ENCODE measurements at regions not wholly inside any gene's neighbourhood (a gene's known extent, or its start where the extent isn't known, plus 50 kb on each side); places are given as distances from the start of the nearest gene placed in this dataset.

GRCh38 chr22:49437356-49437755 lies 390.3 kb downstream of the BRD1 start:
- DNase-seq (ENCODE audit: low read depth in 2 of 2): no peak

- no peak for DNase-seq (ENCODE audit: low read depth in 2 of 2)
Observed at GRCh38 chr22:49436056-49436455, 391.6 kb downstream of the BRD1 start.

- no peak for DNase-seq (ENCODE audit: low read depth in 2 of 2)
Observed at GRCh38 chr22:49435596-49435995, 392.1 kb downstream of the BRD1 start.

GRCh38 chr22:49433717-49434611 lies 393.7 kb downstream of the BRD1 start:
- no peak for DNase-seq (ENCODE audit: low read depth in 2 of 2)

GRCh38 chr22:49432897-49433443 lies 394.7 kb downstream of the BRD1 start:
- no peak for DNase-seq (ENCODE audit: low read depth in 2 of 2)

- DNase-seq (ENCODE audit: low read depth in 2 of 2): no peak
Observed at GRCh38 chr22:49432211-49432896, 395.3 kb downstream of the BRD1 start.

GRCh38 chr22:49431551-49431950 lies 396.1 kb downstream of the BRD1 start:
- DNase-seq (ENCODE audit: low read depth in 2 of 2): no peak

GRCh38 chr22:49429066-49429465 lies 398.6 kb downstream of the BRD1 start:
- no peak for DNase-seq (ENCODE audit: low read depth in 2 of 2)

GRCh38 chr22:49427941-49428340 lies 399.7 kb downstream of the BRD1 start:
- no peak for DNase-seq (ENCODE audit: low read depth in 2 of 2)

- DNase-seq (ENCODE audit: low read depth in 2 of 2): no peak
Observed at GRCh38 chr22:49427341-49427740, 400.3 kb downstream of the BRD1 start.

- no peak for DNase-seq (ENCODE audit: low read depth in 2 of 2)
Observed at GRCh38 chr22:49426618-49427266, 400.9 kb downstream of the BRD1 start.

- no peak for DNase-seq (ENCODE audit: low read depth in 2 of 2)
Observed at GRCh38 chr22:49426098-49426497, 401.6 kb downstream of the BRD1 start.

GRCh38 chr22:49425356-49425755 lies 402.3 kb downstream of the BRD1 start:
- DNase-seq (ENCODE audit: low read depth in 2 of 2): no peak

- no peak for DNase-seq (ENCODE audit: low read depth in 2 of 2)
Observed at GRCh38 chr22:49424893-49425270, 402.8 kb downstream of the BRD1 start.

- DNase-seq (ENCODE audit: low read depth in 2 of 2): no peak
Observed at GRCh38 chr22:49423125-49423650, 404.5 kb downstream of the BRD1 start.

- DNase-seq (ENCODE audit: low read depth in 2 of 2): no peak
Observed at GRCh38 chr22:49422701-49423100, 405.0 kb downstream of the BRD1 start.

- DNase-seq (ENCODE audit: low read depth in 2 of 2): no peak
Observed at GRCh38 chr22:49420651-49421050, 407.0 kb downstream of the BRD1 start.

- no peak for DNase-seq (ENCODE audit: low read depth in 2 of 2)
Observed at GRCh38 chr22:49419661-49420060, 408.0 kb downstream of the BRD1 start.

- DNase-seq (ENCODE audit: low read depth in 2 of 2): no peak
Observed at GRCh38 chr22:49418943-49419342, 408.7 kb downstream of the BRD1 start.

GRCh38 chr22:49418341-49418894 lies 409.3 kb downstream of the BRD1 start:
- DNase-seq (ENCODE audit: low read depth in 2 of 2): no peak

- no peak for DNase-seq (ENCODE audit: low read depth in 2 of 2)
Observed at GRCh38 chr22:49417833-49418232, 409.8 kb downstream of the BRD1 start.

- no peak for DNase-seq (ENCODE audit: low read depth in 2 of 2)
Observed at GRCh38 chr22:49417326-49417725, 410.3 kb downstream of the BRD1 start.
